Esophagus muscularis mucosa (tissue), 4 donors: ENCODE measurements at regions not wholly inside any gene's neighbourhood (a gene's known extent, or its start where the extent isn't known, plus 50 kb on each side); places are given as distances from the start of the nearest gene placed in this dataset.

ENCODE experiments used
- DNase-seq: peaks from one replicate; pipeline ENCODE4 v3.0.0-alpha.2; 2017; ENCODE audit errors: extremely low spot score
- H3K27ac ChIP-seq, 4 donors: fragments of 200-600 bp; sonication (generic); replicated peaks in 1 of 4; 1 replicate in 3 of 4; 2 replicates in 1 of 4; pipeline ENCODE4 v1.5.1; 2016 to 2019; ENCODE audit warnings: mild to moderate bottlenecking in 1 of 4
- H3K27me3 ChIP-seq, 4 donors: fragments of 200-600 bp; sonication (generic); one replicate each; pipeline versions ENCODE4 v1.5.1 to v1.6.0; 2016 to 2019
- H3K36me3 ChIP-seq, 4 donors: fragments of 200-600 bp; sonication (generic); one replicate each; pipeline ENCODE4 v1.5.1; 2016 to 2019
- H3K4me1 ChIP-seq, 4 donors: fragments of 200-600 bp; sonication (generic); one replicate each; pipeline ENCODE4 v1.5.1; 2016 to 2019
- H3K4me3 ChIP-seq, 4 donors: fragments of 200-600 bp; sonication (generic); 1 replicate in 2 of 4; 2 replicates in 2 of 4; pipeline ENCODE4 v1.5.1; 2016 to 2019; ENCODE audit warnings: mild to moderate bottlenecking in 4 of 4, moderate library complexity in 1 of 4
- H3K9me3 ChIP-seq, 4 donors: fragments of 200-600 bp; sonication (generic); 1 replicate in 3 of 4; 2 replicates in 1 of 4; pipeline ENCODE4 v1.5.1; 2016 to 2019
- CTCF ChIP-seq, 3 experiments: fragments of 200-600 bp in 2 of 3; fragments of 450-650 bp in 1 of 3; sonication (generic) in 2 of 3; IDR thresholded peaks; one replicate each; pipeline ENCODE4 v1.5.1; 2017 to 2019; ENCODE audit warnings: antibody characterized with exemption in 3 of 3, mild to moderate bottlenecking in 2 of 3, moderate library complexity in 1 of 3
- EP300 ChIP-seq: sonication (generic); formaldehyde crosslinking; IDR thresholded peaks from one replicate; pipeline ENCODE4 v1.6.1; 2017; ENCODE audit warnings: antibody characterized with exemption
- POLR2A ChIP-seq: fragments of 450-650 bp; IDR thresholded peaks from one replicate; pipeline ENCODE4 v1.6.1; 2017; ENCODE audit warnings: antibody characterized with exemption, moderate library complexity, mild to moderate bottlenecking, low read depth
- POLR2AphosphoS5 ChIP-seq, 2 donors: sonication (generic); formaldehyde crosslinking; IDR thresholded peaks; one replicate each; pipeline ENCODE4 v1.6.1; 2017; ENCODE audit warnings: antibody characterized with exemption in 2 of 2
- WGBS: methylation state at CpG from one replicate; pipeline ENCODE4 v1.1.5; 2018; 5-methylcytosine and 5-hydroxymethylcytosine counted together
- intact Hi-C: fragments of 100-400 bp; cut with DNase I; formaldehyde crosslinking; loops from one replicate; pipeline ENCODE4 v1.15.1; 2023

- TF ChIP-seq EP300: no peak
- Histone ChIP-seq H3K27me3 (no peaks in the 10 kb centered on the region), H3K27ac (no peak overlapping the region), H3K4me3 (no peak overlapping the region), H3K9me3 (peaks cover 0 to 4% (median 0%) of the 10 kb centered on the region in 4 donors), H3K4me1 (no peaks in the 10 kb centered on the region), H3K36me3 (no peaks in the 10 kb centered on the region)
- 78% methylated on average over 3 of the region's 3 CpGs for WGBS
- no peak for DNase-seq
- intact Hi-C loops: no loop called here
Observed at GRCh38 chrX:34223574-34223973, 91.5 kb upstream of the FAM47A start.

- WGBS: 71% methylated on average over 1 of the region's 1 CpG
Observed at GRCh38 chrX:34218063-34218462, 85.9 kb upstream of the FAM47A start.

GRCh38 chrX:34197946-34198345 lies 65.8 kb upstream of the FAM47A start:
- WGBS: 53% methylated on average over 1 of the region's 1 CpG
- no peak for TF ChIP-seq EP300
- no peak for TF ChIP-seq CTCF (IDR thresholded peaks at IDR 0.05)
- TF ChIP-seq POLR2A: no peak
- TF ChIP-seq POLR2AphosphoS5 (IDR thresholded peaks at IDR 0.05): no peak
- H3K27me3 ChIP-seq: no peaks in the 10 kb centered on the region
- intact Hi-C loops: no loop called here
- H3K36me3 ChIP-seq: no peaks in the 10 kb centered on the region
- no peak for DNase-seq
- H3K4me3 ChIP-seq: no peak overlapping the region
- no peaks in the 10 kb centered on the region for H3K9me3 ChIP-seq
- no peak overlapping the region for H3K27ac ChIP-seq
- H3K4me1 ChIP-seq: no peaks in the 10 kb centered on the region

More at GRCh38 chrX:34218063-34218462, 85.9 kb upstream of the FAM47A start:
- H3K9me3 ChIP-seq: no peaks in the 10 kb centered on the region
- TF ChIP-seq EP300 (no peak), POLR2A (no peak), POLR2AphosphoS5 (IDR thresholded peaks at IDR 0.05) (no peak), CTCF (IDR thresholded peaks at IDR 0.05) (no peak)
- H3K4me3 ChIP-seq: no peak overlapping the region
- no peaks in the 10 kb centered on the region for H3K4me1 ChIP-seq
- DNase-seq: no peak
- intact Hi-C loops: no loop called here
- H3K27ac ChIP-seq: no peak overlapping the region
- no peaks in the 10 kb centered on the region for H3K27me3 ChIP-seq
- H3K36me3 ChIP-seq: no peaks in the 10 kb centered on the region
